ENCODE measurements at regions not wholly inside any gene's neighbourhood (a gene's known extent, or its start where the extent isn't known, plus 50 kb on each side); places are given as distances from the start of the nearest gene placed in this dataset.

- Mint-ChIP-seq H3K27me3 (ENCODE audit: low read depth) (no peaks in the 10 kb centered on the region), H3K4me3 (no peak overlapping the region), H3K36me3 (ENCODE audit: insufficient read depth in 2 of 2) (no peaks in the 10 kb centered on the region), H3K27ac (no peak overlapping the region), H3K9me3 (peaks cover 1 to 6% of the 10 kb centered on the region in 2 donors), H3K4me1 (ENCODE audit: low read depth) (no peaks in the 10 kb centered on the region)
- DNase-seq (no peak), ATAC-seq (replicated peaks in 1 of 2) (no peak)
Observed at GRCh38 chr11:23729088-23729487, 767.8 kb upstream of the LUZP2 start.

GRCh38 chr11:23730307-23730998 is 766.4 kb upstream of the LUZP2 start:
- Mint-ChIP-seq H3K4me3 (no peak overlapping the region), H3K27me3 (ENCODE audit: low read depth) (no peaks in the 10 kb centered on the region), H3K36me3 (ENCODE audit: insufficient read depth in 2 of 2) (peaks cover 0 to 1% of the 10 kb centered on the region in 2 donors), H3K9me3 (peaks cover 9 to 11% of the 10 kb centered on the region in 2 donors), H3K27ac (no peak overlapping the region), H3K4me1 (ENCODE audit: low read depth) (no peaks in the 10 kb centered on the region)
- DNase-seq: no peak
- no peak for ATAC-seq (replicated peaks in 1 of 2)

- ATAC-seq (replicated peaks in 1 of 2): no peak
- DNase-seq: no peak
- no peaks in the 10 kb centered on the region for H3K4me1 Mint-ChIP-seq (ENCODE audit: low read depth)
- H3K27ac Mint-ChIP-seq: no peak overlapping the region
- no peak overlapping the region for H3K4me3 Mint-ChIP-seq
- H3K36me3 Mint-ChIP-seq (ENCODE audit: insufficient read depth in 2 of 2): peaks cover 0 to 1% of the 10 kb centered on the region in 2 donors
- no peaks in the 10 kb centered on the region for H3K27me3 Mint-ChIP-seq (ENCODE audit: low read depth)
- H3K9me3 Mint-ChIP-seq: peaks cover 11 to 12% of the 10 kb centered on the region in 2 donors
Observed at GRCh38 chr11:23732026-23732425, 764.8 kb upstream of the LUZP2 start.

- Mint-ChIP-seq H3K4me1 (ENCODE audit: low read depth) (no peaks in the 10 kb centered on the region), H3K4me3 (no peak overlapping the region), H3K9me3 (peaks cover 9 to 10% of the 10 kb centered on the region in 2 donors), H3K36me3 (ENCODE audit: insufficient read depth in 2 of 2) (no peaks in the 10 kb centered on the region), H3K27ac (no peak overlapping the region), H3K27me3 (ENCODE audit: low read depth) (no peaks in the 10 kb centered on the region)
- DNase-seq: no peak
- no peak for ATAC-seq (replicated peaks in 1 of 2)
Observed at GRCh38 chr11:23746896-23747295, 750.0 kb upstream of the LUZP2 start.

GRCh38 chr11:23749762-23750430 is 747.0 kb upstream of the LUZP2 start:
- H3K27me3 Mint-ChIP-seq (ENCODE audit: low read depth): no peaks in the 10 kb centered on the region
- no peak overlapping the region for H3K27ac Mint-ChIP-seq
- no peaks in the 10 kb centered on the region for H3K4me1 Mint-ChIP-seq (ENCODE audit: low read depth)
- ATAC-seq (replicated peaks in 1 of 2) (no peak), DNase-seq (no peak)
- H3K4me3 Mint-ChIP-seq: no peak overlapping the region
- peaks cover 6 to 10% of the 10 kb centered on the region in 2 donors for H3K9me3 Mint-ChIP-seq
- no peaks in the 10 kb centered on the region for H3K36me3 Mint-ChIP-seq (ENCODE audit: insufficient read depth in 2 of 2)

- H3K27ac Mint-ChIP-seq: no peak overlapping the region
- H3K4me1 Mint-ChIP-seq (ENCODE audit: low read depth): no peaks in the 10 kb centered on the region
- H3K9me3 Mint-ChIP-seq: peaks cover 9 to 12% of the 10 kb centered on the region in 2 donors
- DNase-seq (no peak), ATAC-seq (replicated peaks in 1 of 2) (no peak)
- H3K27me3 Mint-ChIP-seq (ENCODE audit: low read depth): no peaks in the 10 kb centered on the region
- no peaks in the 10 kb centered on the region for H3K36me3 Mint-ChIP-seq (ENCODE audit: insufficient read depth in 2 of 2)
- no peak overlapping the region for H3K4me3 Mint-ChIP-seq
Observed at GRCh38 chr11:23751280-23751679, 745.6 kb upstream of the LUZP2 start.

- no peaks in the 10 kb centered on the region for H3K36me3 Mint-ChIP-seq (ENCODE audit: insufficient read depth in 2 of 2)
- ATAC-seq (replicated peaks in 1 of 2): no peak
- H3K9me3 Mint-ChIP-seq: peaks cover 5 to 8% of the 10 kb centered on the region in 2 donors
- H3K27ac Mint-ChIP-seq: no peak overlapping the region
- H3K4me1 Mint-ChIP-seq (ENCODE audit: low read depth): no peaks in the 10 kb centered on the region
- no peaks in the 10 kb centered on the region for H3K27me3 Mint-ChIP-seq (ENCODE audit: low read depth)
- no peak overlapping the region for H3K4me3 Mint-ChIP-seq
- DNase-seq: no peak
Observed at GRCh38 chr11:23755076-23755475, 741.8 kb upstream of the LUZP2 start.

- Mint-ChIP-seq H3K27me3 (ENCODE audit: low read depth) (no peaks in the 10 kb centered on the region), H3K4me3 (no peak overlapping the region), H3K36me3 (ENCODE audit: insufficient read depth in 2 of 2) (no peaks in the 10 kb centered on the region), H3K9me3 (peaks cover 0 to 7% of the 10 kb centered on the region in 2 donors), H3K4me1 (ENCODE audit: low read depth) (no peaks in the 10 kb centered on the region), H3K27ac (no peak overlapping the region)
- ATAC-seq (replicated peaks in 1 of 2): no peak
- DNase-seq: no peak
Observed at GRCh38 chr11:23755769-23756168, 741.1 kb upstream of the LUZP2 start.

GRCh38 chr11:23759489-23759888 is 737.4 kb upstream of the LUZP2 start:
- Mint-ChIP-seq H3K27me3 (ENCODE audit: low read depth) (no peaks in the 10 kb centered on the region), H3K9me3 (peaks cover 2 to 10% of the 10 kb centered on the region in 2 donors), H3K36me3 (ENCODE audit: insufficient read depth in 2 of 2) (no peaks in the 10 kb centered on the region), H3K27ac (no peak overlapping the region), H3K4me3 (no peak overlapping the region), H3K4me1 (ENCODE audit: low read depth) (no peaks in the 10 kb centered on the region)
- no peak for ATAC-seq (replicated peaks in 1 of 2)
- no peak for DNase-seq

GRCh38 chr11:23764286-23764685 is 732.6 kb upstream of the LUZP2 start:
- no peak for DNase-seq
- Mint-ChIP-seq H3K27ac (no peak overlapping the region), H3K36me3 (ENCODE audit: insufficient read depth in 2 of 2) (no peaks in the 10 kb centered on the region), H3K27me3 (ENCODE audit: low read depth) (no peaks in the 10 kb centered on the region), H3K9me3 (peaks cover 4 to 6% of the 10 kb centered on the region in 2 donors), H3K4me1 (ENCODE audit: low read depth) (no peaks in the 10 kb centered on the region), H3K4me3 (no peak overlapping the region)
- no peak for ATAC-seq (replicated peaks in 1 of 2)

GRCh38 chr11:23765682-23766252 is 731.1 kb upstream of the LUZP2 start:
- no peak overlapping the region for H3K4me3 Mint-ChIP-seq
- DNase-seq (no peak), ATAC-seq (replicated peaks in 1 of 2) (no peak)
- H3K9me3 Mint-ChIP-seq: peaks cover 3 to 6% of the 10 kb centered on the region in 2 donors
- no peak overlapping the region for H3K27ac Mint-ChIP-seq
- H3K27me3 Mint-ChIP-seq (ENCODE audit: low read depth): no peaks in the 10 kb centered on the region
- no peaks in the 10 kb centered on the region for H3K4me1 Mint-ChIP-seq (ENCODE audit: low read depth)
- no peaks in the 10 kb centered on the region for H3K36me3 Mint-ChIP-seq (ENCODE audit: insufficient read depth in 2 of 2)

- no peaks in the 10 kb centered on the region for H3K4me1 Mint-ChIP-seq (ENCODE audit: low read depth)
- no peak for DNase-seq
- peaks cover 2 to 6% of the 10 kb centered on the region in 2 donors for H3K9me3 Mint-ChIP-seq
- no peak overlapping the region for H3K4me3 Mint-ChIP-seq
- no peaks in the 10 kb centered on the region for H3K27me3 Mint-ChIP-seq (ENCODE audit: low read depth)
- no peaks in the 10 kb centered on the region for H3K36me3 Mint-ChIP-seq (ENCODE audit: insufficient read depth in 2 of 2)
- ATAC-seq (replicated peaks in 1 of 2): no peak
- H3K27ac Mint-ChIP-seq: no peak overlapping the region
Observed at GRCh38 chr11:23767576-23767975, 729.3 kb upstream of the LUZP2 start.

- Mint-ChIP-seq H3K9me3 (peaks cover under 1 to 5% of the 10 kb centered on the region in 2 donors), H3K27ac (no peak overlapping the region)
- no peak for ATAC-seq (replicated peaks in 1 of 2)
Observed at GRCh38 chr11:23769214-23769613, 727.6 kb upstream of the LUZP2 start.

More at GRCh38 chr11:23769214-23769613, 727.6 kb upstream of the LUZP2 start:
- H3K27me3 Mint-ChIP-seq (ENCODE audit: low read depth): no peaks in the 10 kb centered on the region
- no peaks in the 10 kb centered on the region for H3K4me1 Mint-ChIP-seq (ENCODE audit: low read depth)
- no peak overlapping the region for H3K4me3 Mint-ChIP-seq
- no peak for DNase-seq
- H3K36me3 Mint-ChIP-seq (ENCODE audit: insufficient read depth in 2 of 2): no peaks in the 10 kb centered on the region

All from activated T-cell treated with anti-CD3 and anti-CD28 coated beads, Interleukin-2, amount 50 U/mL, for 72 hours (primary cell).